ENCODE measurements at regions not wholly inside any gene's neighbourhood (a gene's known extent, or its start where the extent isn't known, plus 50 kb on each side); places are given as distances from the start of the nearest gene placed in this dataset.

DNA sequence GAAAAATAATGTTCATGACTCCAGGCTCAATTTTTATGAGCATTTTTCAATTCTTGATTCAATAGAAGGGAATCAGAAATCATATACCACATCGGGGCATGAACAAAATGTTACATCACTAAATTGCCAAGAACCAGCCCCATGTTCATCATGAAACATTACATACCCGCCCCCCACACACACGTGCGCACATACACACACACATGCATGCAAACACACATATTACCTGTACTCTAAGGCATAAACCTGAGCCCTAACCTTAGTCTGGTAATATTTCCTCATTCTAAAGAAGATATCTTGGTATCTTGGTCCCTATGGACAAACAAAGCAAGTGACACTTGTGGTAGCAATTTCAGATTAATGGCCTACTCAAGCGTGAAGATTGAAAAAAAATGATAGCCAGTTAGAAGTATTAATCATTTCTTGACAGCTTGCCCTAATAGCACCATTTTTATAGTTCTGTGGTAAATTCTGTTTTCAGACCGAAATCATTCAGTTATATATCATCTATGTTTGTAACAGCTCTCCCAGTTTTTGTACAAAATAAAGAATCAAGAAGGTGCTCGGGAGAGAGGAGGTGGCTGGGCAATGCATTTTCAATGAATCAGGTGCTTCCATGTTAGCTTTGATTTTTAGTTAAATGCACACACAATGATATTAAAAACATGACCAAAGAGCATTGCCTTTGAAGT, 95.4 kb upstream of the DOK5 start:
- no peak overlapping the region for H3K9ac ChIP-seq (ENCODE audit: low read depth in 1 of 2, low read length in 2 of 2)
- H3K27me3 ChIP-seq (ENCODE audit: control insufficient read depth in 4 of 4, insufficient read depth in 4 of 4, low read length in 3 of 4), result no peaks in the 10 kb centered on the region
- no peaks in the 10 kb centered on the region for H3K4me1 ChIP-seq (ENCODE audit: control insufficient read depth in 4 of 4, insufficient read depth in 4 of 4, low read length in 3 of 4)
- H3K4me3 ChIP-seq (ENCODE audit: low read depth in 1 of 3, low read length in 3 of 3), result no peak overlapping the region
- no peaks in the 10 kb centered on the region for H3K36me3 ChIP-seq (ENCODE audit: control insufficient read depth in 4 of 4, insufficient read depth in 3 of 4, low read depth in 1 of 4, low read length in 3 of 4)
- H3K27ac ChIP-seq (ENCODE audit: low read depth in 1 of 2, low read length in 2 of 2), result no peak overlapping the region
- TF ChIP-seq, protein P1, sequence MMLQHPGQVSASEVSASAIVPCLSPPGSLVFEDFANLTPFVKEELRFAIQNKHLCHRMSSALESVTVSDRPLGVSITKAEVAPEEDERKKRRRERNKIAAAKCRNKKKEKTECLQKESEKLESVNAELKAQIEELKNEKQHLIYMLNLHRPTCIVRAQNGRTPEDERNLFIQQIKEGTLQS (IDR thresholded peaks at IDR 0.05), result no peak
- TF ChIP-seq FOXA1 (IDR thresholded peaks at IDR 0.05) (no peak), SP1 (IDR thresholded peaks at IDR 0.05) (no peak), TAF1 (conservative IDR thresholded peaks at IDR 0.05) (no peak), JUND (IDR thresholded peaks at IDR 0.05) (no peak)
- WGBS, result 74% methylated on average over 7 of the region's 7 CpGs
- no peaks in the 10 kb centered on the region for H3K9me3 ChIP-seq (ENCODE audit: control insufficient read depth in 4 of 4, low read length in 3 of 4)
- DNase-seq (ENCODE audit: low spot score), result no peak

DNA sequence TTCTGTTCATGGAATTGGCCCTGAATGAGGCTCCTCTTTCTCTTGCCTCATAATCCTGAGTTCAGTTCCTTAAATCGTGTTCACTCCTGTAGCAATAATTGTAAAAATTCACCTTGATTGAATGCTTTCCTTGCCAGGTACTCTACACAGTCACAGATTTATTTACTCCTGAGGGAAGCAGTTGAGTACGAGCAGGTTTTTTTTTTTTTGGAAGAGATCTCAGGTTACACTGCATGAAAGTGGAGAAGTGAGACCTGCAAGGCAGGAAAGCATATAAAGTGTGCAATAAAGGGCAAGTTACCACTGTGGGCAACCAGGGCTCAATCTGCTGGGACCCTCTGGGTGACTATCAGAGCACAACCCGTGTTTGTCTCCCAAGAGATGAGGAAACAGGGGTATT, 93.0 kb upstream of the DOK5 start:
- Histone ChIP-seq H3K9me3 (ENCODE audit: control insufficient read depth in 4 of 4, low read length in 3 of 4) (no peaks in the 10 kb centered on the region), H3K4me1 (ENCODE audit: control insufficient read depth in 4 of 4, insufficient read depth in 4 of 4, low read length in 3 of 4) (no peaks in the 10 kb centered on the region), H3K27ac (ENCODE audit: low read depth in 1 of 2, low read length in 2 of 2) (no peak overlapping the region), H3K36me3 (ENCODE audit: control insufficient read depth in 4 of 4, insufficient read depth in 3 of 4, low read depth in 1 of 4, low read length in 3 of 4) (no peaks in the 10 kb centered on the region), H3K27me3 (ENCODE audit: control insufficient read depth in 4 of 4, insufficient read depth in 4 of 4, low read length in 3 of 4) (no peaks in the 10 kb centered on the region), H3K9ac (ENCODE audit: low read depth in 1 of 2, low read length in 2 of 2) (no peak overlapping the region), H3K4me3 (ENCODE audit: low read depth in 1 of 3, low read length in 3 of 3) (no peak overlapping the region)
- DNase-seq (ENCODE audit: low spot score), result no peak
- 36% methylated on average over 3 of the region's 3 CpGs for WGBS
- TF ChIP-seq HNF4G (IDR thresholded peaks at IDR 0.05), result no peak
- TF ChIP-seq, protein P2, sequence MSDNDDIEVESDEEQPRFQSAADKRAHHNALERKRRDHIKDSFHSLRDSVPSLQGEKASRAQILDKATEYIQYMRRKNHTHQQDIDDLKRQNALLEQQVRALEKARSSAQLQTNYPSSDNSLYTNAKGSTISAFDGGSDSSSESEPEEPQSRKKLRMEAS (IDR thresholded peaks at IDR 0.05), result no peak
- no peak for TF ChIP-seq YY1 (IDR thresholded peaks at IDR 0.05)
- TF ChIP-seq, protein P3, sequence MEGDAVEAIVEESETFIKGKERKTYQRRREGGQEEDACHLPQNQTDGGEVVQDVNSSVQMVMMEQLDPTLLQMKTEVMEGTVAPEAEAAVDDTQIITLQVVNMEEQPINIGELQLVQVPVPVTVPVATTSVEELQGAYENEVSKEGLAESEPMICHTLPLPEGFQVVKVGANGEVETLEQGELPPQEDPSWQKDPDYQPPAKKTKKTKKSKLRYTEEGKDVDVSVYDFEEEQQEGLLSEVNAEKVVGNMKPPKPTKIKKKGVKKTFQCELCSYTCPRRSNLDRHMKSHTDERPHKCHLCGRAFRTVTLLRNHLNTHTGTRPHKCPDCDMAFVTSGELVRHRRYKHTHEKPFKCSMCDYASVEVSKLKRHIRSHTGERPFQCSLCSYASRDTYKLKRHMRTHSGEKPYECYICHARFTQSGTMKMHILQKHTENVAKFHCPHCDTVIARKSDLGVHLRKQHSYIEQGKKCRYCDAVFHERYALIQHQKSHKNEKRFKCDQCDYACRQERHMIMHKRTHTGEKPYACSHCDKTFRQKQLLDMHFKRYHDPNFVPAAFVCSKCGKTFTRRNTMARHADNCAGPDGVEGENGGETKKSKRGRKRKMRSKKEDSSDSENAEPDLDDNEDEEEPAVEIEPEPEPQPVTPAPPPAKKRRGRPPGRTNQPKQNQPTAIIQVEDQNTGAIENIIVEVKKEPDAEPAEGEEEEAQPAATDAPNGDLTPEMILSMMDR (IDR thresholded peaks at IDR 0.05; ENCODE audit: low read depth, low read length, missing input control), result no peak

DNA sequence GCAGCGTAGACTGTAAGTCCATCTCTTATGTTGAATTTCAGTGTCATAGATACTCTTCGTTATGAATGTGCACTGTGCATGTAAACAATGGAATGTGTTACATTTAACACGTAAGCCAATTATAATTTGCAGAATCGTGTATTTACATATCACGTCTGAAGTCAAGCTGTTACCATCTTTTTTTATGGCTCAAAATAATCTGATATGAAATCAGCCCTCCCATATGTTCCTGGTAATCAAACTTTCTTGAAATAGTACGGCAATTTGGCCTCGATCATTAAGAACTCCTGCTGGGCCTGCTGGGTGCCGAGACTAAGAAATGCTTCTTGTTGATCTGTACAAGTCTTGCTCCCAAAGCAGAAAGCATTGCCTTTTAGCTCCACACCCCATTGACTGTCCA, 89.6 kb upstream of the DOK5 start:
- no peaks in the 10 kb centered on the region for H3K36me3 ChIP-seq (ENCODE audit: control insufficient read depth in 4 of 4, insufficient read depth in 3 of 4, low read depth in 1 of 4, low read length in 3 of 4)
- no peak for TF ChIP-seq HNF4A (conservative IDR thresholded peaks at IDR 0.05)
- TF ChIP-seq, protein P3 (IDR thresholded peaks at IDR 0.05; ENCODE audit: low read depth, low read length, missing input control), result no peak
- no peak for TF ChIP-seq SP1 (IDR thresholded peaks at IDR 0.05)
- TF ChIP-seq, protein P4, sequence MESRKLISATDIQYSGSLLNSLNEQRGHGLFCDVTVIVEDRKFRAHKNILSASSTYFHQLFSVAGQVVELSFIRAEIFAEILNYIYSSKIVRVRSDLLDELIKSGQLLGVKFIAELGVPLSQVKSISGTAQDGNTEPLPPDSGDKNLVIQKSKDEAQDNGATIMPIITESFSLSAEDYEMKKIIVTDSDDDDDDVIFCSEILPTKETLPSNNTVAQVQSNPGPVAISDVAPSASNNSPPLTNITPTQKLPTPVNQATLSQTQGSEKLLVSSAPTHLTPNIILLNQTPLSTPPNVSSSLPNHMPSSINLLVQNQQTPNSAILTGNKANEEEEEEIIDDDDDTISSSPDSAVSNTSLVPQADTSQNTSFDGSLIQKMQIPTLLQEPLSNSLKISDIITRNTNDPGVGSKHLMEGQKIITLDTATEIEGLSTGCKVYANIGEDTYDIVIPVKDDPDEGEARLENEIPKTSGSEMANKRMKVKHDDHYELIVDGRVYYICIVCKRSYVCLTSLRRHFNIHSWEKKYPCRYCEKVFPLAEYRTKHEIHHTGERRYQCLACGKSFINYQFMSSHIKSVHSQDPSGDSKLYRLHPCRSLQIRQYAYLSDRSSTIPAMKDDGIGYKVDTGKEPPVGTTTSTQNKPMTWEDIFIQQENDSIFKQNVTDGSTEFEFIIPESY (IDR thresholded peaks at IDR 0.05), result no peak
- TF ChIP-seq RAD21 (IDR thresholded peaks at IDR 0.05), result no peak
- 81% methylated on average over 8 of the region's 8 CpGs for WGBS

More for the DNA sequence above, 89.6 kb upstream of the DOK5 start:
- H3K4me1 ChIP-seq (ENCODE audit: control insufficient read depth in 4 of 4, insufficient read depth in 4 of 4, low read length in 3 of 4), result no peaks in the 10 kb centered on the region
- no peak overlapping the region for H3K27ac ChIP-seq (ENCODE audit: low read depth in 1 of 2, low read length in 2 of 2)
- no peaks in the 10 kb centered on the region for H3K27me3 ChIP-seq (ENCODE audit: control insufficient read depth in 4 of 4, insufficient read depth in 4 of 4, low read length in 3 of 4)
- no peak overlapping the region for H3K4me3 ChIP-seq (ENCODE audit: low read depth in 1 of 3, low read length in 3 of 3)
- H3K9me3 ChIP-seq (ENCODE audit: control insufficient read depth in 4 of 4, low read length in 3 of 4), result no peaks in the 10 kb centered on the region
- H3K9ac ChIP-seq (ENCODE audit: low read depth in 1 of 2, low read length in 2 of 2), result no peak overlapping the region
- DNase-seq (ENCODE audit: low spot score), result no peak

Measured in liver (tissue), 8 donors.